Chondrocyte (in vitro differentiated cells): ENCODE measurements at regions not wholly inside any gene's neighbourhood (a gene's known extent, or its start where the extent isn't known, plus 50 kb on each side); places are given as distances from the start of the nearest gene placed in this dataset.
"Not testable (repeated sequence)": the region's sequence is repeated elsewhere in the genome, so short reads cannot be mapped to it uniquely, and the experiment has no call there.

Experiments used
- DNase-seq: peaks from one replicate; pipeline ENCODE4 v3.0.0; 2021; ENCODE audit warnings: mixed read lengths, low spot score
- H3K27ac Mint-ChIP-seq: one replicate; pipeline ENCODE4 v1.8.0; 2021; ENCODE audit warnings: mild to moderate bottlenecking, moderate library complexity, mixed read lengths; ENCODE audit not compliant: unreplicated experiment
- H3K27me3 Mint-ChIP-seq: 2 replicates; pipeline ENCODE4 v1.8.0; 2021; ENCODE audit warnings: low read depth, mixed read lengths
- H3K36me3 Mint-ChIP-seq: 2 replicates; pipeline ENCODE4 v1.8.0; 2021; ENCODE audit warnings: low read depth, mixed read lengths
- H3K4me1 Mint-ChIP-seq: 2 replicates; pipeline ENCODE4 v1.8.0; 2021; ENCODE audit warnings: low read depth, mild to moderate bottlenecking, mixed read lengths
- H3K4me3 Mint-ChIP-seq: one replicate; pipeline ENCODE4 v1.8.0; 2021; ENCODE audit warnings: mild to moderate bottlenecking, moderate library complexity, mixed read lengths; ENCODE audit not compliant: unreplicated experiment
- H3K9me3 Mint-ChIP-seq: 2 replicates; pipeline ENCODE4 v1.8.0; 2021; ENCODE audit warnings: low read depth, mixed read lengths
- TF ChIP-seq, protein P1 (sequence below): fragments of 200-600 bp; sonication (generic); IDR thresholded peaks from 2 replicates; pipeline ENCODE4 v1.5.0; 2021; ENCODE audit warnings: antibody characterized with exemption, mild to moderate bottlenecking, moderate library complexity

GRCh38 chr6:2314641-2315040 lies 69.2 kb upstream of the GMDS start:
- TF ChIP-seq, protein P1, sequence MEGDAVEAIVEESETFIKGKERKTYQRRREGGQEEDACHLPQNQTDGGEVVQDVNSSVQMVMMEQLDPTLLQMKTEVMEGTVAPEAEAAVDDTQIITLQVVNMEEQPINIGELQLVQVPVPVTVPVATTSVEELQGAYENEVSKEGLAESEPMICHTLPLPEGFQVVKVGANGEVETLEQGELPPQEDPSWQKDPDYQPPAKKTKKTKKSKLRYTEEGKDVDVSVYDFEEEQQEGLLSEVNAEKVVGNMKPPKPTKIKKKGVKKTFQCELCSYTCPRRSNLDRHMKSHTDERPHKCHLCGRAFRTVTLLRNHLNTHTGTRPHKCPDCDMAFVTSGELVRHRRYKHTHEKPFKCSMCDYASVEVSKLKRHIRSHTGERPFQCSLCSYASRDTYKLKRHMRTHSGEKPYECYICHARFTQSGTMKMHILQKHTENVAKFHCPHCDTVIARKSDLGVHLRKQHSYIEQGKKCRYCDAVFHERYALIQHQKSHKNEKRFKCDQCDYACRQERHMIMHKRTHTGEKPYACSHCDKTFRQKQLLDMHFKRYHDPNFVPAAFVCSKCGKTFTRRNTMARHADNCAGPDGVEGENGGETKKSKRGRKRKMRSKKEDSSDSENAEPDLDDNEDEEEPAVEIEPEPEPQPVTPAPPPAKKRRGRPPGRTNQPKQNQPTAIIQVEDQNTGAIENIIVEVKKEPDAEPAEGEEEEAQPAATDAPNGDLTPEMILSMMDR, result no peak
- no peak overlapping the region for H3K4me3 Mint-ChIP-seq
- H3K27me3 Mint-ChIP-seq, result no peaks in the 10 kb centered on the region
- H3K27ac Mint-ChIP-seq, result no peak overlapping the region
- no peak for DNase-seq
- no peaks in the 10 kb centered on the region for H3K9me3 Mint-ChIP-seq
- peaks cover 2% of the 10 kb centered on the region for H3K36me3 Mint-ChIP-seq
- no peaks in the 10 kb centered on the region for H3K4me1 Mint-ChIP-seq

DNA sequence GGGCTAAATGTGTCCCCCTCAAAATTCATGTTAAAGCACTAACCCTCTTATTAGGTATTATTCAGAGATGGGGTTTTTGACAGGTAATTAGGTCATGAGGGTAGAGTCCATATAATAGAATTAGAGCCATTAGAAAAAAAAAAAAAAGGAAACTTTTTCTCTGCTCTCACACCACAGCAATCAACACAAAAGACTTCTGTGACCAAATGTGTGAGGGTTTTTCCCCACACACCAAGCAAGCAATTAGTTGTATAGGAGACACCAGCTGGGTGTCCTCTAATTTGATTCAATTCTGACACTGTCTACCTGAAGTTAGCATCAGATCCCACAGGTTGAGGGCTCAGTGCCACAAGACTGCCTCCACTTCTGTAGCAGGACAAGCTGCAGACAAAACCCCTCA lies 64.6 kb upstream of the GMDS start:
- Mint-ChIP-seq H3K27ac (no peak overlapping the region), H3K27me3 (no peaks in the 10 kb centered on the region), H3K36me3 (no peaks in the 10 kb centered on the region), H3K4me1 (no peaks in the 10 kb centered on the region), H3K4me3 (no peak overlapping the region), H3K9me3 (peaks cover 4% of the 10 kb centered on the region)
- DNase-seq, result no peak
- TF ChIP-seq, protein P1, result no peak

GRCh38 chr6:2309122-2309521 lies 63.7 kb upstream of the GMDS start:
- H3K27me3 Mint-ChIP-seq, result no peaks in the 10 kb centered on the region
- no peak overlapping the region for H3K4me3 Mint-ChIP-seq
- no peaks in the 10 kb centered on the region for H3K4me1 Mint-ChIP-seq
- H3K9me3 Mint-ChIP-seq, result peaks cover 8% of the 10 kb centered on the region
- TF ChIP-seq, protein P1, result no peak
- no peak for DNase-seq
- H3K27ac Mint-ChIP-seq, result no peak overlapping the region
- H3K36me3 Mint-ChIP-seq, result no peaks in the 10 kb centered on the region

GRCh38 chr6:2307799-2308198 lies 62.4 kb upstream of the GMDS start:
- H3K4me3 Mint-ChIP-seq, result no peak overlapping the region
- peaks cover 8% of the 10 kb centered on the region for H3K9me3 Mint-ChIP-seq
- H3K27ac Mint-ChIP-seq, result no peak overlapping the region
- no peaks in the 10 kb centered on the region for H3K4me1 Mint-ChIP-seq
- TF ChIP-seq, protein P1, result no peak
- no peaks in the 10 kb centered on the region for H3K36me3 Mint-ChIP-seq
- H3K27me3 Mint-ChIP-seq, result no peaks in the 10 kb centered on the region
- no peak for DNase-seq

DNA sequence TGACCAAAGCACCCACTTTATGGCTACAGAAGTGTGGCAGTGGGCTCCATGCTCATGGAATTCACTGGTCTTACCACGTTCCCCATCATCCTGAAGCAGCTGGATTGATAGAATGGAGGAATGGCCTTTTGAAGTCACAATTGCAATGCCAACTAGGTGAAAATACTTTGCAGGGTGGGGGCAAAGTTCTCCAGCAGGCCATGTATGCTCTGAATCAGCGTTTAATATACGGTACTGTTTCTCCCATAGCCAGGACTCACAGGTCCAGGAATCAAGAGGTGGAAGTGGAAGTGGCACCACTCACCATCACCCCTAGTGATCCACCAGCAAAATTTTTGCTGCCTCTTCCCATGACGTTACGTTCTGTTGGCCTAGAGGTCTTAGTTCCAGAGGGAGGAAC lies 60.5 kb upstream of the GMDS start:
- peaks cover 15% of the 10 kb centered on the region for H3K9me3 Mint-ChIP-seq
- no peaks in the 10 kb centered on the region for H3K4me1 Mint-ChIP-seq
- H3K4me3 Mint-ChIP-seq, result no peak overlapping the region
- H3K36me3 Mint-ChIP-seq, result peaks cover 5% of the 10 kb centered on the region
- no peak for DNase-seq
- no peak overlapping the region for H3K27ac Mint-ChIP-seq
- no peaks in the 10 kb centered on the region for H3K27me3 Mint-ChIP-seq
- TF ChIP-seq, protein P1, result no peak

DNA sequence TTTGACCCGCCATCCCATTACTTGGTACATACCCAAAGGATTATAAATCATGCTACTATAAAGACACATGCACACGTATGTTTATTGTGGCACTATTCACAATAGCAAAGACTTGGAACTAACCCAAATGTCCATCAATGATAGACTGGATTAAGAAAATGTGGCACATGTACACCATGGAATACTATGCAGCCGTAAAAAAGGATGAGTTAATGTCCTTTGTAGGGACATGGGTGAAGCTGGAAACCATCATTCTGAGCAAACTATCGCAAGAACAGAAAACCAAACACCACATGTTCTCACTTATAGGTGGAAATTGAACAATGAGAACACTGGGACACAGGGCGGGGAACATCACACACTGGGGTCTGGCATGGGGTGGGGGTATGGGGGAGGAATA lies 57.1 kb upstream of the GMDS start:
- H3K27ac Mint-ChIP-seq, DNase-seq, H3K4me1 Mint-ChIP-seq, H3K4me3 Mint-ChIP-seq, H3K27me3 Mint-ChIP-seq: not testable (repeated sequence)
- Mint-ChIP-seq H3K9me3 (peaks cover 38% of the 10 kb centered on the region), H3K36me3 (peaks cover 21% of the 10 kb centered on the region)
